HepG2 (cell line): ENCODE measurements at regions not wholly inside any gene's neighbourhood (a gene's known extent, or its start where the extent isn't known, plus 50 kb on each side); places are given as distances from the start of the nearest gene placed in this dataset.

Experiments used
- ATAC-seq: fragments of 200-7000 bp; cut with Tn5 transposase; 3 replicates; pipeline ENCODE4 v1.9.1; 2020; ENCODE audit warnings: mild to moderate bottlenecking, moderate library complexity
- BruUV-seq: library from RNA; stranded (reverse); fragments of 400-500 nt; replicated peaks from 2 replicates; lab custom pipeline; 2021; lab: Mats Ljungman, UMichigan
- CTCF ChIA-PET: fragments of 300-600 bp; formaldehyde crosslinking; extraction: SDS; loops from one replicate; lab custom pipeline; 2021; ENCODE audit warnings: low total read pairs, inconsistent platforms, low intra/inter-chr PET ratio; lab: Yijun Ruan, JAX
- POLR2A ChIA-PET: fragments of 350-600 bp; sonication (Branson Sonifier 250); formaldehyde crosslinking; loops from one replicate; lab custom pipeline; 2020; ENCODE audit warnings: antibody characterized with exemption, inconsistent platforms; lab: Yijun Ruan, JAX
- DNase-seq: peaks from one replicate; pipeline ENCODE4 v3.0.0-alpha.2; 2015; ENCODE audit warnings: low spot score
- FAIRE-seq: peaks from 3 replicates; lab custom pipeline; 2011; peaks lifted over from hg19 to GRCh38; lab: Jason Lieb, UNC
- H2AFZ ChIP-seq: one replicate; pipeline ENCODE4 v1.6.1; 2011; ENCODE audit warnings: low read length, inconsistent platforms
- H3K27ac ChIP-seq: fragments of 300-600 bp; 3 replicates; pipeline ENCODE4 v1.8.0; 2011; ENCODE audit warnings: mixed run types, mild to moderate bottlenecking, mixed read lengths, low read length, inconsistent platforms; ENCODE audit not compliant: insufficient read depth; ENCODE audit errors: extremely low read length
- H3K27me3 ChIP-seq, 2 experiments: fragments of 200-600 bp in 1 of 2; 2 replicates in 1 of 2; 3 replicates in 1 of 2; pipeline versions ENCODE4 v1.6.0 to v1.8.0; 2011; ENCODE audit warnings: low read length in 2 of 2, mild to moderate bottlenecking in 2 of 2, moderate library complexity in 2 of 2, inconsistent platforms in 1 of 2; ENCODE audit not compliant: insufficient read depth in 2 of 2, control insufficient read depth in 1 of 2
- H3K36me3 ChIP-seq, 2 experiments: fragments of 200-600 bp in 1 of 2; replicated peaks in 1 of 2; 2 replicates in 1 of 2; 3 replicates in 1 of 2; pipeline versions ENCODE4 v1.5.1 to v1.8.0; 2011; ENCODE audit warnings: low read length in 2 of 2, inconsistent platforms in 1 of 2; ENCODE audit not compliant: insufficient read depth in 2 of 2, control insufficient read depth in 1 of 2
- H3K4me1 ChIP-seq: 2 replicates; pipeline ENCODE4 v1.5.1; 2012; ENCODE audit warnings: low read length, inconsistent platforms; ENCODE audit not compliant: insufficient read depth
- H3K4me2 ChIP-seq: 2 replicates; pipeline ENCODE4 v1.6.0; 2011; ENCODE audit warnings: low read depth, low read length, inconsistent platforms
- H3K4me3 ChIP-seq, 3 experiments: fragments of 200-600 bp in 1 of 3; sonication (generic), shearing (Covaris generic) in 1 of 3; replicated peaks in 1 of 3; 2 replicates each; pipeline ENCODE4 v1.5.1; 2011 to 2016; ENCODE audit warnings: low read length in 3 of 3, inconsistent platforms in 2 of 3, low read depth in 2 of 3, mild to moderate bottlenecking in 2 of 3, control low read depth in 1 of 3, mixed read lengths in 1 of 3; ENCODE audit not compliant: insufficient read depth in 1 of 3
- H3K79me2 ChIP-seq: one replicate; pipeline ENCODE4 v1.6.1; 2011; ENCODE audit warnings: low read length, inconsistent platforms; ENCODE audit not compliant: insufficient read depth
- H3K9ac ChIP-seq: 2 replicates; pipeline ENCODE4 v1.6.0; 2011; ENCODE audit warnings: mild to moderate bottlenecking, low read depth, low read length, inconsistent platforms; ENCODE audit not compliant: insufficient read depth
- H3K9me3 ChIP-seq: 2 replicates; pipeline ENCODE4 v1.5.1; 2012; ENCODE audit warnings: mild to moderate bottlenecking, low read length
- H4K20me1 ChIP-seq: 2 replicates; pipeline ENCODE4 v1.6.0; 2011; ENCODE audit warnings: inconsistent platforms, mild to moderate bottlenecking, low read length, moderate library complexity; ENCODE audit not compliant: insufficient read depth
- ATF7-NPFF ChIP-seq: sonication (generic); formaldehyde crosslinking; IDR thresholded peaks from 2 replicates; pipeline ENCODE4 v1.8.1; 2023; ENCODE audit warnings: mild to moderate bottlenecking, low read depth, missing genetic modification reagents, moderate library complexity
- KAT2B ChIP-seq: fragments of 150-350 bp; IDR thresholded peaks from 2 replicates; pipeline ENCODE4 v1.6.1; 2014; ENCODE audit warnings: low read depth, low read length, borderline replicate concordance
- KDM5B ChIP-seq: sonication (generic); formaldehyde crosslinking; IDR thresholded peaks from 2 replicates; pipeline ENCODE4 v1.4.0; 2020; ENCODE audit warnings: missing genetic modification reagents, mild to moderate bottlenecking, borderline replicate concordance
- MZF1 ChIP-seq: sonication (generic); formaldehyde crosslinking; IDR thresholded peaks from 2 replicates; pipeline ENCODE4 v1.8.1; 2023; ENCODE audit warnings: mild to moderate bottlenecking, missing genetic modification reagents, borderline replicate concordance
- NFATC3 ChIP-seq: sonication (generic); formaldehyde crosslinking; IDR thresholded peaks from 2 replicates; pipeline ENCODE4 v1.5.1; 2020; ENCODE audit warnings: mild to moderate bottlenecking, missing genetic modification reagents
- NFKB2 ChIP-seq: sonication (generic); formaldehyde crosslinking; IDR thresholded peaks from 2 replicates; pipeline ENCODE4 v1.4.0; 2020; ENCODE audit warnings: missing genetic modification reagents, borderline replicate concordance
- RAD51 ChIP-seq: fragments of 450-650 bp; IDR thresholded peaks from 2 replicates; pipeline ENCODE4 v1.6.1; 2016; ENCODE audit warnings: borderline replicate concordance
- SYNCRIP ChIP-seq: fragments of 200-400 bp; formaldehyde crosslinking; IDR thresholded peaks from 2 replicates; pipeline ENCODE4 v1.6.1; 2018; ENCODE audit warnings: mild to moderate bottlenecking, low read depth, low read length; ENCODE audit not compliant: insufficient read depth
- ZNF263 ChIP-seq: sonication (generic); formaldehyde crosslinking; IDR thresholded peaks from 2 replicates; pipeline ENCODE4 v1.4.0; 2020; ENCODE audit warnings: missing genetic modification reagents
- ZNF343 ChIP-seq: sonication (generic); formaldehyde crosslinking; IDR thresholded peaks from 2 replicates; pipeline ENCODE4 v1.4.0; 2020; ENCODE audit warnings: mild to moderate bottlenecking, missing genetic modification reagents
- ZNF431 ChIP-seq: sonication (generic); formaldehyde crosslinking; IDR thresholded peaks from 2 replicates; pipeline ENCODE4 v1.9.0; 2022; ENCODE audit warnings: missing genetic modification reagents, low read depth, mild to moderate bottlenecking, borderline replicate concordance
- ZNF484 ChIP-seq: sonication (generic); formaldehyde crosslinking; IDR thresholded peaks from 2 replicates; pipeline ENCODE4 v1.5.1; 2020; ENCODE audit warnings: mild to moderate bottlenecking, low read depth, missing genetic modification reagents, borderline replicate concordance
- ZNF772 ChIP-seq: sonication (generic); formaldehyde crosslinking; IDR thresholded peaks from 2 replicates; pipeline ENCODE4 v1.5.0; 2020; ENCODE audit warnings: mild to moderate bottlenecking, missing genetic modification reagents
- WGBS: methylation state at CpG from one replicate; pipeline ENCODE4 v1.1.6; 2017; ENCODE audit warnings: low lambda C conversion rate; 5-methylcytosine and 5-hydroxymethylcytosine counted together
- in situ Hi-C: cut with HindIII; loops from 2 replicates; pipeline ENCODE4 v1.10.0; 2017; ENCODE audit warnings: low pct_unique_long_range_greater_than_20kb; ENCODE audit not compliant: extremely low pct_ligation_motif_present
- intact Hi-C: fragments of 100-400 bp; cut with micrococcal nuclease; formaldehyde crosslinking; loops from one replicate; pipeline ENCODE4 v1.10.0; 2022; ENCODE audit not compliant: unreplicated experiment
- TF ChIP-seq, protein P1 (sequence below): IDR thresholded peaks from 2 replicates; pipeline ENCODE4 v1.6.1; 2016; ENCODE audit warnings: missing biosample characterization, missing genetic modification reagents, low read depth

DNA sequence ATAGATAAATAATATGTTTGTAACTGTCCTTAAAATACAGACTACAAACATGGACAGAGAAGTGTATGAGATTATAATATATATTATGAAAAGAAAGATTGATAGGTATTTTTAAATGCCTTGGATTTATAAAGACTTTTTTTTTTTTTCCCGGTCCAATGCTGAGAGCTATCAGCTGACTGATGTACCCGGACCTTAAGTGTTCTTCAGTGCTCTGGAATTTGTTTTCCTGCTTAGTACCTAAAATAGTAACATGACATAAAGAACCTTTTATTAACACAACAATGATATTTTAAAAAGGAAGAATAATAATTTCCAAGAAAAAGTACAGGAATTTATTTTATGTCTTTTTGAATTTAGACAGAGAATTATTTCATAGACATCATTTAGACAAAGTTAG, 795.5 kb upstream of the PCDH9 start:
- intact Hi-C loops = no loop called here
- ChIA-PET POLR2A (no interaction called here), CTCF (no interaction called here)
- TF ChIP-seq ZNF431 (CRISPR knock-in tag) (no peak), ZNF772 (CRISPR knock-in tag) (no peak), ATF7-NPFF (no peak), ZNF343 (CRISPR knock-in tag) (no peak), NFATC3 (CRISPR knock-in tag) (no peak), SYNCRIP (no peak), RAD51 (no peak), ZNF484 (no peak), ZNF263 (CRISPR knock-in tag) (no peak), KDM5B (CRISPR knock-in tag) (no peak), MZF1 (CRISPR knock-in tag) (no peak), NFKB2 (no peak), KAT2B (no peak)
- TF ChIP-seq, protein P1, sequence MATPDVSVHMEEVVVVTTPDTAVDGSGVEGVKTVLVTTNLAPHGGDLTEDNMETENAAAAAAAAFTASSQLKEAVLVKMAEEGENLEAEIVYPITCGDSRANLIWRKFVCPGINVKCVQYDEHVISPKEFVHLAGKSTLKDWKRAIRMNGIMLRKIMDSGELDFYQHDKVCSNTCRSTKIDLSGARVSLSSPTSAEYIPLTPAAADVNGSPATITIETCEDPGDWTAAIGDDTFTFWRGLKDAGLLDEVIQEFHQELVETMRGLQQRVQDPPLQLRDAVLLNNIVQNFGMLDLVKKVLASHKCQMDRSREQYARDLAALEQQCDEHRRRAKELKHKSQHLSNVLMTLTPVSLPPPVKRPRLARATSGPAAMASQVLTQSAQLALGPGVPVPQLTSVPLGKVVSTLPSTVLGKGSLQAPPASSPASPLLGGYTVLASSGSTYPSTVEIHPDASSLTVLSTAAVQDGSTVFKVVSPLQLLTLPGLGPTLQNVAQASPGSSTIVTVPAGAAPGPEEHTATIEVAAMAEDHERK (CRISPR knock-in tag) = no peak
- no peaks in the 10 kb centered on the region for H3K9me3 ChIP-seq
- no peak overlapping the region for H2AFZ ChIP-seq
- no peak overlapping the region for H3K27ac ChIP-seq
- no peak overlapping the region for H3K9ac ChIP-seq
- no TSS peak for BruUV-seq
- H3K79me2 ChIP-seq = no peaks in the 10 kb centered on the region
- in situ Hi-C loops = no loop called here
- no peaks in the 10 kb centered on the region for H3K36me3 ChIP-seq
- H3K4me2 ChIP-seq = no peak overlapping the region
- no peaks in the 10 kb centered on the region for H4K20me1 ChIP-seq
- FAIRE-seq (no peak), ATAC-seq (no peak), DNase-seq (no peak)
- no peaks in the 10 kb centered on the region for H3K4me1 ChIP-seq
- H3K27me3 ChIP-seq = no peaks in the 10 kb centered on the region
- WGBS = 26% methylated on average over 2 of the region's 2 CpGs
- H3K4me3 ChIP-seq = no peak overlapping the region
